ENCODE measurements at regions not wholly inside any gene's neighbourhood (a gene's known extent, or its start where the extent isn't known, plus 50 kb on each side); places are given as distances from the start of the nearest gene placed in this dataset.
"Not testable (repeated sequence)": the region's sequence is repeated elsewhere in the genome, so short reads cannot be mapped to it uniquely, and the experiment has no call there.

GRCh38 chrX:12052109-12052508 is 86.2 kb upstream of the FRMPD4 start:
- no peak for DNase-seq (ENCODE audit: low spot score)

- no peak for DNase-seq (ENCODE audit: low spot score)
These were observed 80.2 kb upstream of the FRMPD4 start for GRCh38 chrX:12058087-12058486.

GRCh38 chrX:12060489-12061260 is 77.6 kb upstream of the FRMPD4 start:
- no peak for DNase-seq (ENCODE audit: low spot score)

GRCh38 chrX:12065251-12065650 is 73.0 kb upstream of the FRMPD4 start:
- no peak for DNase-seq (ENCODE audit: low spot score)

- DNase-seq (ENCODE audit: low spot score), result no peak
These were observed 62.2 kb upstream of the FRMPD4 start for GRCh38 chrX:12076046-12076445.

GRCh38 chrX:12080265-12080664 is 58.0 kb upstream of the FRMPD4 start:
- DNase-seq (ENCODE audit: low spot score), result peak; percentile 2

- DNase-seq (ENCODE audit: low spot score), result not testable (repeated sequence)
These were observed 55.3 kb upstream of the FRMPD4 start for GRCh38 chrX:12082959-12083358.
